ENCODE measurements at regions not wholly inside any gene's neighbourhood (a gene's known extent, or its start where the extent isn't known, plus 50 kb on each side); places are given as distances from the start of the nearest gene placed in this dataset.
"Not testable (repeated sequence)": the region's sequence is repeated elsewhere in the genome, so short reads cannot be mapped to it uniquely, and the experiment has no call there.

- ATAC-seq (no peak), DNase-seq (no peak)
- intact Hi-C loops (cut with DNase I): no loop called here
These were observed 408.3 kb upstream of the CLINT1 start for GRCh38 chr5:158267228-158267627.

- intact Hi-C loops (cut with DNase I): loop anchor here in 1 of 2 donors (1.0 kb wide), 1 partner anchor 22 kb away; no protein-coding TSS in a partner anchor
- DNase-seq (no peak), ATAC-seq (no peak)
These were observed 407.2 kb upstream of the CLINT1 start for GRCh38 chr5:158265931-158266700.

GRCh38 chr5:158265346-158265745 lies 406.4 kb upstream of the CLINT1 start:
- DNase-seq (no peak), ATAC-seq (no peak)
- intact Hi-C loops (cut with DNase I): no loop called here

- ATAC-seq (peak in 1 of 2 donors; percentile 37), DNase-seq (no peak)
- intact Hi-C loops (cut with DNase I): no loop called here
These were observed 405.3 kb upstream of the CLINT1 start for GRCh38 chr5:158264264-158264663.

- ATAC-seq (no peak), DNase-seq (no peak)
- intact Hi-C loops (cut with DNase I): no loop called here
These were observed 402.9 kb upstream of the CLINT1 start for GRCh38 chr5:158261674-158262367.

- ATAC-seq (no peak), DNase-seq (no peak)
- intact Hi-C loops (cut with DNase I): no loop called here
These were observed 397.2 kb upstream of the CLINT1 start for GRCh38 chr5:158256096-158256495.

- no peak for DNase-seq
- intact Hi-C loops (cut with DNase I): no loop called here
- no peak for ATAC-seq
These were observed 396.7 kb upstream of the CLINT1 start for GRCh38 chr5:158255609-158256008.

GRCh38 chr5:158246661-158247060 lies 387.7 kb upstream of the CLINT1 start:
- intact Hi-C loops (cut with DNase I): no loop called here
- DNase-seq (no peak), ATAC-seq (no peak)

GRCh38 chr5:158245513-158245912 lies 386.6 kb upstream of the CLINT1 start:
- ATAC-seq (no peak), DNase-seq (no peak)
- intact Hi-C loops (cut with DNase I): no loop called here

GRCh38 chr5:158244882-158245281 lies 385.9 kb upstream of the CLINT1 start:
- no peak for ATAC-seq
- no peak for DNase-seq
- intact Hi-C loops (cut with DNase I): no loop called here

GRCh38 chr5:158236511-158237335 lies 377.8 kb upstream of the CLINT1 start:
- intact Hi-C loops (cut with DNase I): no loop called here
- ATAC-seq: peak in 1 of 2 donors; percentile 83
- DNase-seq: no peak

- ATAC-seq (no peak), DNase-seq (no peak)
- intact Hi-C loops (cut with DNase I): no loop called here
These were observed 376.2 kb upstream of the CLINT1 start for GRCh38 chr5:158235159-158235547.

GRCh38 chr5:158234323-158235158 lies 375.6 kb upstream of the CLINT1 start:
- ATAC-seq: no peak
- intact Hi-C loops (cut with DNase I): no loop called here
- no peak for DNase-seq

GRCh38 chr5:158233735-158234322 lies 374.9 kb upstream of the CLINT1 start:
- no peak for DNase-seq
- no peak for ATAC-seq
- intact Hi-C loops (cut with DNase I): no loop called here

- intact Hi-C loops (cut with DNase I); DNase-seq; ATAC-seq: not testable (repeated sequence)
These were observed 368.4 kb upstream of the CLINT1 start for GRCh38 chr5:158227314-158227713.

GRCh38 chr5:158226496-158226895 lies 367.6 kb upstream of the CLINT1 start:
- no peak for DNase-seq
- intact Hi-C loops (cut with DNase I): no loop called here
- no peak for ATAC-seq

GRCh38 chr5:158224253-158224652 lies 365.3 kb upstream of the CLINT1 start:
- ATAC-seq (no peak), DNase-seq (no peak)
- intact Hi-C loops (cut with DNase I): no loop called here

- ATAC-seq: no peak
- DNase-seq: no peak
- intact Hi-C loops (cut with DNase I): no loop called here
These were observed 364.2 kb upstream of the CLINT1 start for GRCh38 chr5:158223054-158223600.

Data from left cardiac atrium (tissue), 4 donors.